ENCODE measurements at regions not wholly inside any gene's neighbourhood (a gene's known extent, or its start where the extent isn't known, plus 50 kb on each side); places are given as distances from the start of the nearest gene placed in this dataset.
A peak's percentile ranks its signal among the peaks of the same experiment; 100 is the strongest.
"Not testable (repeated sequence)": the region's sequence is repeated elsewhere in the genome, so short reads cannot be mapped to it uniquely, and the experiment has no call there.

- no peak overlapping the region for H3K4me3 ChIP-seq (replicated peaks; ENCODE audit: low read depth, low read length)
- TF ChIP-seq CTCF (IDR thresholded peaks at IDR 0.05; ENCODE audit: insufficient read depth, low read length, poor library complexity, severe bottlenecking) = no peak
- no peaks in the 10 kb centered on the region for H3K36me3 ChIP-seq (ENCODE audit: control insufficient read depth, insufficient read depth, low read length)
- H3K27me3 ChIP-seq (replicated peaks; ENCODE audit: control insufficient read depth, insufficient read depth, low read length) = no peaks in the 10 kb centered on the region
- DNase-seq (ENCODE audit: extremely low read depth, insufficient read length) = no peak
Observed at GRCh38 chr1:81190003-81190402, 610.7 kb upstream of the ADGRL2 start.

- DNase-seq (ENCODE audit: extremely low read depth, insufficient read length) = no peak
- no peaks in the 10 kb centered on the region for H3K27me3 ChIP-seq (replicated peaks; ENCODE audit: control insufficient read depth, insufficient read depth, low read length)
- TF ChIP-seq CTCF (IDR thresholded peaks at IDR 0.05; ENCODE audit: insufficient read depth, low read length, poor library complexity, severe bottlenecking) = no peak
- no peaks in the 10 kb centered on the region for H3K36me3 ChIP-seq (ENCODE audit: control insufficient read depth, insufficient read depth, low read length)
- H3K4me3 ChIP-seq (replicated peaks; ENCODE audit: low read depth, low read length) = no peak overlapping the region
Observed at GRCh38 chr1:81187635-81188034, 613.1 kb upstream of the ADGRL2 start.

GRCh38 chr1:81186261-81186660, 614.5 kb upstream of the ADGRL2 start:
- Histone ChIP-seq H3K27me3 (replicated peaks; ENCODE audit: control insufficient read depth, insufficient read depth, low read length) (no peaks in the 10 kb centered on the region), H3K4me3 (replicated peaks; ENCODE audit: low read depth, low read length) (no peak overlapping the region), H3K36me3 (ENCODE audit: control insufficient read depth, insufficient read depth, low read length) (no peaks in the 10 kb centered on the region)
- no peak for DNase-seq (ENCODE audit: extremely low read depth, insufficient read length)
- TF ChIP-seq CTCF (IDR thresholded peaks at IDR 0.05; ENCODE audit: insufficient read depth, low read length, poor library complexity, severe bottlenecking) = no peak

- no peak for DNase-seq (ENCODE audit: extremely low read depth, insufficient read length)
- no peaks in the 10 kb centered on the region for H3K36me3 ChIP-seq (ENCODE audit: control insufficient read depth, insufficient read depth, low read length)
- no peak for TF ChIP-seq CTCF (IDR thresholded peaks at IDR 0.05; ENCODE audit: insufficient read depth, low read length, poor library complexity, severe bottlenecking)
- H3K27me3 ChIP-seq (replicated peaks; ENCODE audit: control insufficient read depth, insufficient read depth, low read length) = no peaks in the 10 kb centered on the region
- no peak overlapping the region for H3K4me3 ChIP-seq (replicated peaks; ENCODE audit: low read depth, low read length)
Observed at GRCh38 chr1:81183553-81183952, 617.2 kb upstream of the ADGRL2 start.

- Histone ChIP-seq H3K4me3 (replicated peaks; ENCODE audit: low read depth, low read length) (no peak overlapping the region), H3K36me3 (ENCODE audit: control insufficient read depth, insufficient read depth, low read length) (no peaks in the 10 kb centered on the region), H3K27me3 (replicated peaks; ENCODE audit: control insufficient read depth, insufficient read depth, low read length) (no peaks in the 10 kb centered on the region)
- DNase-seq (ENCODE audit: extremely low read depth, insufficient read length) = peak; percentile 3
- TF ChIP-seq CTCF (IDR thresholded peaks at IDR 0.05; ENCODE audit: insufficient read depth, low read length, poor library complexity, severe bottlenecking) = no peak
Observed at GRCh38 chr1:81183051-81183450, 617.7 kb upstream of the ADGRL2 start.

GRCh38 chr1:81179242-81179641, 621.5 kb upstream of the ADGRL2 start:
- Histone ChIP-seq H3K4me3 (replicated peaks; ENCODE audit: low read depth, low read length) (no peak overlapping the region), H3K27me3 (replicated peaks; ENCODE audit: control insufficient read depth, insufficient read depth, low read length) (no peaks in the 10 kb centered on the region), H3K36me3 (ENCODE audit: control insufficient read depth, insufficient read depth, low read length) (no peaks in the 10 kb centered on the region)
- no peak for TF ChIP-seq CTCF (IDR thresholded peaks at IDR 0.05; ENCODE audit: insufficient read depth, low read length, poor library complexity, severe bottlenecking)
- no peak for DNase-seq (ENCODE audit: extremely low read depth, insufficient read length)

- DNase-seq (ENCODE audit: extremely low read depth, insufficient read length); H3K27me3 ChIP-seq (replicated peaks; ENCODE audit: control insufficient read depth, insufficient read depth, low read length); H3K4me3 ChIP-seq (replicated peaks; ENCODE audit: low read depth, low read length); H3K36me3 ChIP-seq (ENCODE audit: control insufficient read depth, insufficient read depth, low read length): not testable (repeated sequence)
Observed at GRCh38 chr1:81178431-81179093, 622.2 kb upstream of the ADGRL2 start.

Measured in GM06990 (cell line).